Stimulated activated effector memory CD8-positive, alpha-beta T cell treated with anti-CD3 and anti-CD28 coated beads, Interleukin-12 subunit alpha, Interleukin-12 subunit beta, amount 100 ng/mL, for 72 hours (primary cell): ENCODE measurements at regions not wholly inside any gene's neighbourhood (a gene's known extent, or its start where the extent isn't known, plus 50 kb on each side); places are given as distances from the start of the nearest gene placed in this dataset.
"Not testable (repeated sequence)": the region's sequence is repeated elsewhere in the genome, so short reads cannot be mapped to it uniquely, and the experiment has no call there.

Experiments
- ATAC-seq: fragments of 150-1000 bp; cut with Tn5 transposase; 2 replicates; pipeline ENCODE4 v1.10.0; 2021
- DNase-seq, 2 donors: peaks; one replicate each; pipeline ENCODE4 v3.0.0; 2021 to 2022; ENCODE audit warnings: low spot score in 2 of 2
- H3K27ac Mint-ChIP-seq: one replicate; pipeline ENCODE4 v1.8.0; 2022; ENCODE audit warnings: mild to moderate bottlenecking, mixed read lengths
- H3K36me3 Mint-ChIP-seq: one replicate; pipeline ENCODE4 v1.8.0; 2022; ENCODE audit warnings: mild to moderate bottlenecking, mixed read lengths
- H3K4me1 Mint-ChIP-seq: one replicate; pipeline ENCODE4 v1.8.0; 2022; ENCODE audit warnings: mixed read lengths
- H3K4me3 Mint-ChIP-seq: one replicate; pipeline ENCODE4 v1.8.0; 2022; ENCODE audit warnings: mild to moderate bottlenecking, mixed read lengths
- H3K9me3 Mint-ChIP-seq: one replicate; pipeline ENCODE4 v1.8.0; 2022; ENCODE audit warnings: mixed read lengths

DNA sequence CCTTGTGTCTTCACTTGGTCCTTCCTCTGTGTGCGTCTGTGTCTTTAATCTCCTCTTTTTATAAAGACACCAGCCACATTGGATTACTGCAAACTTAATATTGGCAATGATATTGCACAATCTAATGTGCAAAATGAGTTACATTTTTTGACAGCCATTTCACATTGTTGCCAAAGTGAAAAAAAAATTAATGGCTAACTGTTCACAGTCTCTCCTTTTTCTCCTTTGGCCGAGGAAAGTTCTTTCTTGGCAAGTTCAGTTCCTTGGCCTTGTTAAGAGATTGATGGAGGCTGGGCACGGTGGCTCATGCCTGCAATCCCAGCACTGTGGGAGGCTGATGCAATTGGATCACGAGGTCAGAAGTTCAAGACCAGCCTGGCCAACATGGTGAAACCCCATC, 62.2 kb upstream of the ZNF280D start:
- no peak overlapping the region for H3K27ac Mint-ChIP-seq
- no peaks in the 10 kb centered on the region for H3K36me3 Mint-ChIP-seq
- peaks cover 12% of the 10 kb centered on the region for H3K9me3 Mint-ChIP-seq
- no peak for ATAC-seq
- H3K4me3 Mint-ChIP-seq: no peak overlapping the region
- DNase-seq: no peak
- peaks cover 10% of the 10 kb centered on the region for H3K4me1 Mint-ChIP-seq

DNA sequence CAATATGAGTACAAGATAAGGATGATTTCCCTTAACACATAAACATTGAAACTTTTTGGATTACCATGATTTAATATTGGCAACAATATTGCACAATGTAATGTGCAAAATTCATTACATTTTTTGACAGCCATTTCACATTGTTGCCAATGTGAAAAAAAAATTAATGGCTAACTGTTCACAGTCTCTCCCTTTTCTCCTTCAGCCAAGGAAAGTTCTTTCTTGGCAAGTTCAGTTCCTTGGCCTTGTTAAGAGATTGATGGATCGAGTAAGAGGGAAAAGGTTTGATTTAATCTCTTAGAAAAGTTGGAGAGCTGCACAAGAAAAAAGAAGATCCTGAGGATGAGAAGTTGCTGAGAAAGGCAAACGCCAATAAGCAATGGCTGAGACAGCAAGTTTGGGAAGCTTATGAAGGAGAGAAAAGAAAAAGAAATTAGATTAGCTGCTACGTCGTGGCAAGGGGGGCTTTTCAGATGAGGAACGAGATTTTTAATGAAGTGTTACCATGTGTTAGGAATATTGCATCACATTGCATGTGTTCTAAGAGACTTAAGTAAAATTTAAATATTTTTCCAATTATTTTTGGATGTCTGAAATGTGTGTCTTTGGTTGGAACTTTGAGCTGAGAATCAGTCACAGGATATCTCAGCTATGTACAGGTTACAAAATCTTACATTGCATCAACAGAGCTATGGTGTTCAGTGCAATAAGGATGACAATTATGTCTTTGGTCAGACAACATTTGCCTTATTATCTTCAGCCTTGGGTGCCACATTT, 61.4 kb upstream of the ZNF280D start:
- Mint-ChIP-seq H3K4me3 (no peak overlapping the region), H3K9me3 (peaks cover 12% of the 10 kb centered on the region), H3K4me1 (peaks cover 10% of the 10 kb centered on the region), H3K27ac (no peak overlapping the region), H3K36me3 (no peaks in the 10 kb centered on the region)
- no peak for ATAC-seq
- no peak for DNase-seq

- Mint-ChIP-seq H3K4me1 (peaks cover 7% of the 10 kb centered on the region), H3K9me3 (peaks cover 12% of the 10 kb centered on the region), H3K4me3 (no peak overlapping the region), H3K36me3 (no peaks in the 10 kb centered on the region), H3K27ac (no peak overlapping the region)
- no peak for DNase-seq
- ATAC-seq: no peak
Measured at GRCh38 chr15:56794165-56794552, 60.9 kb upstream of the ZNF280D start.

DNA sequence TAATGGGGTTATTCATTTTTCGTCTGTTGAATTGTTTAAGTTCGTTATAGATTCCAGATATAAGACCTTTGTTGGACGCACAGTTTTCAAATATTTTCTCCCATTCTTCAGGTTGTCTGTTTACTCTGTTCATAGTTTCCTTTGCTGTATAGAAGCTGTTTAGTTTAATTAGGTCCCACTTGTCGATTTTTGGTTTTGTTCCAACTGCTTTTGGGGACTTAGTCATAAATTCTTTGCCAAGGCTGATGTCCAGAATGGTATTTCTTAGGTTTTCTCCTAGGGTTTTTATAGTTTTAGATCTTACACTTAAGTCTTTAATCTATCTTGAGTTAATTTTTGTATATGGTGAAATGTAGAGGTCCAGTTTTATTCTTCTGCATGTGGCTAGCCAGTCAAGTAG, 58.9 kb upstream of the ZNF280D start:
- DNase-seq (no peak), ATAC-seq (no peak)
- no peak overlapping the region for H3K27ac Mint-ChIP-seq
- H3K4me3 Mint-ChIP-seq: no peak overlapping the region
- peaks cover 12% of the 10 kb centered on the region for H3K9me3 Mint-ChIP-seq
- peaks cover 4% of the 10 kb centered on the region for H3K4me1 Mint-ChIP-seq
- H3K36me3 Mint-ChIP-seq: no peaks in the 10 kb centered on the region

GRCh38 chr15:56791521-56791920, 58.2 kb upstream of the ZNF280D start:
- H3K27ac Mint-ChIP-seq, ATAC-seq, H3K36me3 Mint-ChIP-seq, H3K4me3 Mint-ChIP-seq, DNase-seq: not testable (repeated sequence)
- Mint-ChIP-seq H3K4me1 (peaks cover 11% of the 10 kb centered on the region), H3K9me3 (peaks cover 12% of the 10 kb centered on the region)

DNA sequence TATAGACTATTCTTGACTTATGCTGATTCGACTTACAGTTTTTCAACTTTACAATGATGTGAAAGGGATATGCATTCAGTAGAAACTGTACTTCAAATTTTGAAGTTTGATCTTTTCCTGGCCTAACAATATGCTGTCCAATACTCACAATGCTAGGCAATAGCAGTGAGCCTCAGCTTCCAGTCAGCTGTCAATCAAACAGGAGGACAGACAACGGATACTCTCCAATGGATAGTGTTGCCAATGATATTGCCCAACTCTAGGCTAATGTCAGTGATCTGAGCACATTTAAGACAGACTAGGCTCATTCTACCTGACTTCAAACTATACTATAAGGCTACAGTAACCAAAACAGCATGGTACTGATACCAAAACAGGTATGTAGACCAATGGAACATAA, 55.0 kb upstream of the ZNF280D start:
- Mint-ChIP-seq H3K4me3 (no peak overlapping the region), H3K9me3 (peaks cover 10% of the 10 kb centered on the region), H3K36me3 (no peaks in the 10 kb centered on the region), H3K27ac (no peak overlapping the region), H3K4me1 (peaks cover 14% of the 10 kb centered on the region)
- ATAC-seq: no peak
- no peak for DNase-seq

- ATAC-seq (peak; percentile 97), DNase-seq (no peak)
- Mint-ChIP-seq H3K9me3 (peaks cover 3% of the 10 kb centered on the region), H3K36me3 (no peaks in the 10 kb centered on the region), H3K4me1 (peaks cover 14% of the 10 kb centered on the region), H3K27ac (peak overlapping the region; percentile 78), H3K4me3 (peak overlapping the region; percentile 35)
Measured at GRCh38 chr15:56786966-56787365, 53.7 kb upstream of the ZNF280D start.

DNA sequence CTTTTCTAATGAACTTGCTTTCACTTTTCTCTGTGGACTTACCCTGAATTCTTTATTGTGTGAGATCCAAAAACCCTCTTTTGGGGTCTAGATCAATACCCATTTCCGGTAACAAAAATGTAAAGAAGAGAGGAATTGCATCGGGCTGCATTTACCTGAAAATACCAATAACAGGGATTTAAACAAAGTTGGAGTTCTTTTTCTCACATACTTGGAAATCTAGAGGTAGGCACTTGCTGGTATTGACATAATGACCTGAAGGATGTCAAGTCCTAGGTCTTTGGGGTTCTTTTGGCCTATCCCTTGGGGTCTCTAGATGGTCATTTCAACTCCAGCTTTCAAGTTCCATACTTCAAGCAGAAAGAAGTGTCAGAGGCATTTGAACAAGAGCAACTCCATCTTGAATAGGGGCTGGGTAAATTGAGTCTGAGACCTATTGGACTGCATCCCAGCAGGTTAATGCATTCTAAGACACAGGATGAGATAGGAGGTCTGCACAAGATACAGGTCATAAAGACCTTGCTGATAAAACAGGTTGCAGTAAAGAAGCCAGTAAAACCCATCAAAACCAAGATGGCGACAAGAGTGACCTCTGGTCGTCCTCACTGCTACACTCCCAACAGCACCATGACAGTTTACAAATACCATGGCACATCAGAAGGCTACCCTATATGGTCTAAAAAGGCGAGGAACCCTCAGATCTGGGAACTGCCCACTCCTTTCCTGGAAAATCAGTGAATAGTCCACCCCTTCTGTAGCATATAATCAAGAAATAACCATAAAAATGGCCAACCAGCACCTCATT, 50.8 kb upstream of the ZNF280D start:
- ATAC-seq: no peak
- no peak for DNase-seq
- H3K27ac Mint-ChIP-seq: no peak overlapping the region
- no peaks in the 10 kb centered on the region for H3K9me3 Mint-ChIP-seq
- H3K36me3 Mint-ChIP-seq: no peaks in the 10 kb centered on the region
- no peak overlapping the region for H3K4me3 Mint-ChIP-seq
- peaks cover 23% of the 10 kb centered on the region for H3K4me1 Mint-ChIP-seq

DNA sequence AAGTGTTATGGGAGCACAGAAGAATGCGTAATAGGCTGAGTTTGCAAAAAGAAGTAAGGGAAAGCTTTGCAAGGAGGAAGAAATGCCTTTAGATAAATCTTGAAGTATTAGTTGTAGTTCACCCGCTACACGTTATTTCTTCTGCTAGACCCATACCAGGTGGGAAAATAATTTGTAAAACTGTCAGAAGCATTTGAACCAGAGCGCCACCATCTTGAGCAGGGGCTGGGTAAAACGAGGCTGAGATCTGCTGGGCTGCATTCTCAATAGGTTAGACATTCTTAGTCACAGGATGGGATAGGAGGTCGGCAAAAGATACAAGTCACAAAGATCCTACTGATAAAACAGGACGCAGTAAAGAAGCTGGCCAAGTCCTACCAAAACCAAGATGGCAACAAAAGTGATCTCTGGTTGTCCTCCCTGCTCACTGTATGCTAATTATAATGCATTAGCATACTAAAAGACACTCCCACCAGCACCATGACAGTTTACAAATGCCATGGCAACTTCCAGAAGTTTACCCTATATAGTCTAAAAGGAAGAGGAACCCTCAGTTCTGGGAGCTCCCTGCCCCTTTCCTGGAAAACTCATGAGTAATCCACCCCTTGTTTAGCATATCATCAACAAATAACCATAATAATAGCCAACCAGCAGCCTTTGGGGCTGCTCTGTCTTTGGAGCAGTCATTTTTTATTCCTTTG, 50.0 kb upstream of the ZNF280D start:
- ATAC-seq: no peak
- DNase-seq: no peak
- Mint-ChIP-seq H3K9me3 (no peaks in the 10 kb centered on the region), H3K4me1 (peaks cover 23% of the 10 kb centered on the region), H3K27ac (no peak overlapping the region), H3K36me3 (no peaks in the 10 kb centered on the region), H3K4me3 (no peak overlapping the region)
